CD4-positive, alpha-beta T cell treated with Interleukin-6 for 4 hours (primary cell): ENCODE measurements at regions not wholly inside any gene's neighbourhood (a gene's known extent, or its start where the extent isn't known, plus 50 kb on each side); places are given as distances from the start of the nearest gene placed in this dataset.
"Not testable (repeated sequence)": the region's sequence is repeated elsewhere in the genome, so short reads cannot be mapped to it uniquely, and the experiment has no call there.

Source experiments
- DNase-seq: peaks from one replicate; pipeline ENCODE4 v3.0.0-alpha.2; 2020; ENCODE audit warnings: mixed read lengths

GRCh38 chr1:206256935-206257334 is 53.6 kb downstream of the SRGAP2 start:
- not testable (repeated sequence) for DNase-seq

DNA sequence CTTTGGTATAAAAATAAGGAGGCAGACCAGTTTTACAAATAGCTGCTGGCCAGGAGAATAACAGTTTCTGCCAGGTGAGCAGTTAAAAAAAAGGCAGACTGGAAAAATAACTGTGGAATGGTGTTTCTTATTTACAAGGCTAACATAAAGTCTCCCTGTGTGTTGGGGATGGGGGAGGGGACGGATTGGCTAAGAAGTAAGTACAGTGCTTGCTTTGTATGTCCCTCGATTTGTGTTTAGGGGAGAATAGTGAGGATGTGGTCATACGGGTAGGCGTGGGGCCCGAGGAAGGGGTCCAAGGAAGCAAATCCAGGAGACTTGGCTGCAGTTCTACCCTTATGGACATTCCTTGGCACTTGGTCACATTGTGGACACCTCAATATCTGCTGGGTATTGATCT is 58.1 kb downstream of the SRGAP2 start:
- not testable (repeated sequence) for DNase-seq

DNA sequence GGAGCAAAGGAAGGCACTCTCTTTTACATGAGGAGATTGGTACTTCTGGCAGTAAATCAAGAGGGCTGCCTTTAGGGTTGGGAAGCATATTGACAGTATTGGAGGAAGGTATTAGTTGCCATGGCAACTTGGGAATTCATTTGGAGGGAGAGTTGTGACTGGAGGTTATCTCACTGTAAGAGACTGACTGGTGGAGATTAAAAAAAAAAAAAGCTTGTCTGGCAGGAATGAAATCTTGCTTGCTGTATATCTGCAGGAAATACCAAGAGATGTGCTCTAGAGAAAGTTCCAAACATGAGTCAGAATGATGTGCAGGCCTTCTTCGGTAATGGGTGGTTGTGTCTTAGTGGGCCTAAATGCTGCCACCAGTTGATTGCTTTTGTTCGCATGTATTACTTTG is 59.1 kb downstream of the SRGAP2 start:
- not testable (repeated sequence) for DNase-seq

GRCh38 chr1:206264916-206265315 is 61.6 kb downstream of the SRGAP2 start:
- DNase-seq, result not testable (repeated sequence)

DNA sequence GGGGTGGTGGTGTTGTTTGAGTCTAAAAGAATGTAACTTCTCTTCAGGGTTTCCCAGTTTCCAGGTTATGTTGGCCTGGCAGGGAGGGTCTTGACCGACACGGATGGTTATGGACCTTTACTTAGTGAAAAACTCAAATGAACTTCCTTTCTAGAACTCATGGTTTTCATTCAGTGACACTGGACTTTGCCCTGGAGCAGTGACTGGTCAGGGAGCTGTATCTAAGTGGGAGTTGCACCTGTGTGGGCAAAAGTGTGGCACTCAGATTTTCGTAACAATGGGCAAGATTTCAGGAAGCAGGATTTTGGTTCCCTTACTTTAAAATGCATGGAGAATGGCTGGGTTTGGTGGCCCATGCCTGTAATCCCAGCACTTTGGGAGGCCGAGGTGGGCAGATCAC is 67.8 kb downstream of the SRGAP2 start:
- not testable (repeated sequence) for DNase-seq

- DNase-seq, result not testable (repeated sequence)
These were observed 69.8 kb downstream of the SRGAP2 start for GRCh38 chr1:206273104-206273503.

GRCh38 chr1:206276143-206276542 is 72.8 kb downstream of the SRGAP2 start:
- not testable (repeated sequence) for DNase-seq

DNA sequence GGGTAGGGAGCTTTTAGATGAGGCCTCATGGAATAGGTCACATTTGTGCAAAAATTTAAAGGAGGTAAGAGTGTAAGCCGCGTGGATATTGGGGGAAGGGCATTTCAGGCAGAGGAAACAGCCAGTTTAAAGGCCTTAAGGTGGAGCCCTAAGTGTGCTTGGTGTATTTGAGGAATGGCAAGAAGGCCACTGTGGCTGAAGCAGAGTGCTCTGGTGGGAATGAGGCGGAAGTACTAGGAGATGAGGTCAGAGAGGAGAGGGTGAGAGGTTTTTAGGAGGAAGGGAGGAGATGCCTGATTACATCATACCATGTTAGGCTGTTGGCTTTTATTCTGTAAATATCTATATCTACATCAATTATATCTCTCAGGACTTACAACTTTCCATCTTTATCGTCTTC is 75.3 kb downstream of the SRGAP2 start:
- DNase-seq, result not testable (repeated sequence)

GRCh38 chr1:206280683-206281082 is 77.3 kb downstream of the SRGAP2 start:
- not testable (repeated sequence) for DNase-seq

GRCh38 chr1:206281912-206282654 is 78.7 kb downstream of the SRGAP2 start:
- DNase-seq, result not testable (repeated sequence)

- DNase-seq, result not testable (repeated sequence)
These were observed 82.0 kb downstream of the SRGAP2 start for GRCh38 chr1:206285024-206285960.

DNA sequence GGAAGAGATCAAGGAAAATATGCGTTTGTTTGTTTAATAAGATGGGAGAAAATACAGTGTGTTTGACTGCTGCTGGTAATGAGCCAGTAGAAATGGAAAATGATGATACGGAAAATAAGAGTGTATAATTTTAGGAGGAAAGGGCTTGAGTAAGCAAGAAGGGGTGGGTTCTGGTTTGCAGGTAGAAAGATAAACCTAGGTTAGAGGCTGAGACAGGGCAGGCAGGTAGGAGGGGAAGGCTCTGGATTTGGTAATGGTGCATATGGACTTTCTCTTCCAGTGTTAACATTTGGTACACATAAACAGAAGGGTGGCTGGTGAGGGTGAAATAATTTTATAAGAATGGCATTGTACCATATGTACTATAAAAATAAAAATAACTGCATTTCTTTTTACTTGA is 84.4 kb downstream of the SRGAP2 start:
- DNase-seq, result not testable (repeated sequence)

- not testable (repeated sequence) for DNase-seq
These were observed 85.1 kb downstream of the SRGAP2 start for GRCh38 chr1:206288453-206288852.

DNA sequence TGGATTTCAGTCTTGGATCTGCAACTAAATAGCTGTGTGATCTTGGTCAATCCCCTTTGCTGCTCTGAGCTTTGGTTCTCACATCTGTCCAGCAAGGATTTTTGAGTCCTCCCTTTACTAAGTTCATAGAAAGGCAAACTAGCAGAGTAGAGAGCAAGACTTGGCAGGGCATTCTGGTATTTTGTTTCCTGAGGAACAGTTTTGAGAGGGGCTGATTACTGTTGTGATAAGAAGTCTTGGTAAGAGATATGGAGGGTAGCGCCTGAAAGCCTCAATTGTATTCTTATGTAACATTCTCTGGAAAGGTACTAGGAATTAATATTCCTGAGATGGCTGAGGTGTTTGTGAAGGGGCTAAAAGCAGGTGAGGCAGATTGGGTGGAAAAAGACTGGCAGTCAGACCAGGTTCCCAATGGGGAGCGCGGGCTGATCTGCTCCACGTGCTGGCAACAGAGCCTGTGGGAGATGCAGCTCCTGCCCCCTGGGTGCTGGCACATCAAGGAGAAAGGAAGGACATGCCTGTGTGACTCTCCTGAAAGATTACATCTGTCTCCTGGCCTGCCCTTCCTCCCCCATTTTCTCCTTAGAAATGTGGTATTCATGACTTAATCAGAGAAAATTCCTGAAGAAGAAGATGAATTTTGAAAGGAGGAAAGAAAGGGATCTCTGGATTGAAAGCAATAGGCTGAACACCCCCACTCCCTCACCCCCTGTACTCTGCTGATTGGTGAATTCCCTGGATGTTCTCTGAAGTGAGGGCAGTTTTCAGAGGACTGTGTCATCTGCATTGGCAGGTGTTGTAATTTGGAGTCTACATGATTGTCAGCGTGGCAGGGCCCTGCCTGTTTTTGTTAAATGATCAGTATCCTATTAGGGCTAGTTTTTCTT is 94.0 kb downstream of the SRGAP2 start:
- not testable (repeated sequence) for DNase-seq

GRCh38 chr1:206298032-206298392 is 94.7 kb downstream of the SRGAP2 start:
- not testable (repeated sequence) for DNase-seq

GRCh38 chr1:206299181-206299791 is 95.9 kb downstream of the SRGAP2 start:
- not testable (repeated sequence) for DNase-seq

GRCh38 chr1:206299942-206300341 is 96.6 kb downstream of the SRGAP2 start:
- DNase-seq, result not testable (repeated sequence)

- DNase-seq, result not testable (repeated sequence)
These were observed 98.7 kb downstream of the SRGAP2 start for GRCh38 chr1:206302056-206302455.

DNA sequence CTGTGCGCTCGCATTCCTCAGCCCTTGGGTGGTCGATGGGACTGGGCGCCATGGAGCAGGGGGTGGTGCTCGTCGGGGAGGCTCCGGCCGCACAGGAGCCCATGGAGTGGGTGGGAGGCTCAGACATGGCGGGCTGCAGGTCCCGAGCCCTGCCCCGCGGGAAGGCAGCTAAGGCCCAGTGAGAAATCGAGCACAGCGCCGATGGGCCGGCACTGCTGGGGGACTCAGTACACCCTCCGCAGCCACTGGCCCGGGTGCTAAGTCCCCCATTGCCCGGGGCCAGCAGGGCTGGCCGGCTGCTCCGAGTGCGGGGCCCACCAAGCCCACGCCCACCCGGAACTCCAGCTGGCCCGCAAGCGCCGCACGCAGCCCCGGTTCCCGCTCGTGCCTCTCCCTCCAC is 104.1 kb downstream of the SRGAP2 start:
- not testable (repeated sequence) for DNase-seq

- DNase-seq, result not testable (repeated sequence)
These were observed 107.6 kb downstream of the SRGAP2 start for GRCh38 chr1:206310948-206311347.

DNA sequence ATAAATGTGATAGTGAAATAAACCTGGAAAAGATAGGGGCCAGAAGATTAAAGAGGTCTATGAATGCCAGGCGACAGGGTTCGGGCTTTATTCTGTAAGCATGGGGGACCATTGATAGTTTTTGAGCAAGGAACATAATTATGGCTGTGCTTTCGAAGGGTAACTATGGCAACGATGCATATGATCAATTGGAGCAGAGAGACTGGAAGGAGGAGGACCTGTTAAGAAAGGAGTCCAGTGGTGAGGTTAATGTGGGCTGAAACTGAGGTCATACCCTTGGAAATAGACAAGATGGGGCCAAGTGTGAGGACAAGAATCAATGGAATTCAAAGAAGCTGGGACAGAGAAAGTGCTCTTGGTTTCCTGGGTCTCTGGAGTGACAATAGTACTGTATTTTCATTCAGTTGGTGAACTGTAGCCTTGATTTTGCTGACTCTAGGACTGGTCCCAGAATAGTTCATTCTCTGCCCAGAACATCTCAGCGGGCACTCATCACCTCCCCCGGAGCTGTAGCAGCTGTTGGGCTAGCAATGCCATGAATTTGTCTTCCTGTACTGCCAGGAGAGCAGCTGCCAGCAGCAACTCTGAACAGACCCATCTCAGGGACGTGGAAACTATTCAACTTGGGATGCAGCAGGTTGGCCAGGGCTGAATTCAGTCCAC is 108.4 kb downstream of the SRGAP2 start:
- not testable (repeated sequence) for DNase-seq

DNA sequence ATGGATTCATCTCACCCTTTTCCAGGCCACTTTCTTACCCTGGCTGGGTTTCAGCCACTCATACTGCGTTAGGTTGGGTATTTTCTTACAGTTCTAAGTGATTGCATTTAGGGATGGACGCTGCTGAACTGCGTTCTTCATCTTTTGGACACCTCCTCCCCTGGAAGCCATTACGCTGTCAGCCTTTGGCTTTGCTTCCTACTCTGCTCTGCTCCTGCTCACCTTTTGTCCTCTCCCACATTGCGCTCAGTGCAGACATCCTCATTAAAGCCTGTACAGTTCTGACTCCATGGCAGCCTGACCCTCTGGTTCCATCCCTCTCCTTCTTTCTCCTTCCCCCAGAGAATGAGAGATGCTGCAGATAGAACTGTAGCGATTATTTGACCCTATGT is 108.9 kb downstream of the SRGAP2 start:
- not testable (repeated sequence) for DNase-seq
